ENCODE measurements at regions not wholly inside any gene's neighbourhood (a gene's known extent, or its start where the extent isn't known, plus 50 kb on each side); places are given as distances from the start of the nearest gene placed in this dataset.
"Not testable (repeated sequence)": the region's sequence is repeated elsewhere in the genome, so short reads cannot be mapped to it uniquely, and the experiment has no call there.

- not testable (repeated sequence) for DNase-seq (ENCODE audit: low spot score)
Measured at GRCh38 chr2:131671841-131672470, 144.3 kb downstream of the CCDC74A start.

GRCh38 chr2:131672471-131673399, 145.0 kb downstream of the CCDC74A start:
- DNase-seq (ENCODE audit: low spot score) = peak; percentile 60

- DNase-seq (ENCODE audit: low spot score) = peak; percentile 66
Measured at GRCh38 chr2:131673400-131674173, 145.9 kb downstream of the CCDC74A start.

- DNase-seq (ENCODE audit: low spot score) = no peak
Measured at GRCh38 chr2:131674174-131674507, 146.5 kb downstream of the CCDC74A start.

GRCh38 chr2:131681611-131682121, 154.0 kb downstream of the CCDC74A start:
- DNase-seq (ENCODE audit: low spot score) = not testable (repeated sequence)

- peak; percentile 80 for DNase-seq (ENCODE audit: low spot score)
Measured at GRCh38 chr2:131682122-131682944, 154.6 kb downstream of the CCDC74A start.

- DNase-seq (ENCODE audit: low spot score) = not testable (repeated sequence)
Measured at GRCh38 chr2:131682945-131683330, 155.2 kb downstream of the CCDC74A start.

GRCh38 chr2:131684631-131685316, 157.1 kb downstream of the CCDC74A start:
- not testable (repeated sequence) for DNase-seq (ENCODE audit: low spot score)

- not testable (repeated sequence) for DNase-seq (ENCODE audit: low spot score)
Measured at GRCh38 chr2:131686164-131686893, 158.6 kb downstream of the CCDC74A start.

GRCh38 chr2:131686894-131687238, 159.2 kb downstream of the CCDC74A start:
- DNase-seq (ENCODE audit: low spot score) = not testable (repeated sequence)

- not testable (repeated sequence) for DNase-seq (ENCODE audit: low spot score)
Measured at GRCh38 chr2:131689066-131689465, 161.4 kb downstream of the CCDC74A start.

GRCh38 chr2:131711268-131711667, 183.6 kb downstream of the CCDC74A start:
- DNase-seq (ENCODE audit: low spot score) = not testable (repeated sequence)

GRCh38 chr2:131717907-131718306, 190.2 kb downstream of the CCDC74A start:
- DNase-seq (ENCODE audit: low spot score) = not testable (repeated sequence)

- not testable (repeated sequence) for DNase-seq (ENCODE audit: low spot score)
Measured at GRCh38 chr2:131721163-131721562, 193.5 kb downstream of the CCDC74A start.

GRCh38 chr2:131722256-131722655, 194.6 kb downstream of the CCDC74A start:
- DNase-seq (ENCODE audit: low spot score) = not testable (repeated sequence)

GRCh38 chr2:131724019-131724418, 196.3 kb downstream of the CCDC74A start:
- no peak for DNase-seq (ENCODE audit: low spot score)

- DNase-seq (ENCODE audit: low spot score) = not testable (repeated sequence)
Measured at GRCh38 chr2:131728451-131728850, 200.8 kb downstream of the CCDC74A start.

GRCh38 chr2:131733530-131733929, 205.8 kb downstream of the CCDC74A start:
- not testable (repeated sequence) for DNase-seq (ENCODE audit: low spot score)

GRCh38 chr2:131736406-131736805, 208.7 kb downstream of the CCDC74A start:
- not testable (repeated sequence) for DNase-seq (ENCODE audit: low spot score)

GRCh38 chr2:131738533-131738932, 210.8 kb downstream of the CCDC74A start:
- not testable (repeated sequence) for DNase-seq (ENCODE audit: low spot score)

Data from HuH-7 (cell line).